ENCODE measurements at regions not wholly inside any gene's neighbourhood (a gene's known extent, or its start where the extent isn't known, plus 50 kb on each side); places are given as distances from the start of the nearest gene placed in this dataset.

DNA sequence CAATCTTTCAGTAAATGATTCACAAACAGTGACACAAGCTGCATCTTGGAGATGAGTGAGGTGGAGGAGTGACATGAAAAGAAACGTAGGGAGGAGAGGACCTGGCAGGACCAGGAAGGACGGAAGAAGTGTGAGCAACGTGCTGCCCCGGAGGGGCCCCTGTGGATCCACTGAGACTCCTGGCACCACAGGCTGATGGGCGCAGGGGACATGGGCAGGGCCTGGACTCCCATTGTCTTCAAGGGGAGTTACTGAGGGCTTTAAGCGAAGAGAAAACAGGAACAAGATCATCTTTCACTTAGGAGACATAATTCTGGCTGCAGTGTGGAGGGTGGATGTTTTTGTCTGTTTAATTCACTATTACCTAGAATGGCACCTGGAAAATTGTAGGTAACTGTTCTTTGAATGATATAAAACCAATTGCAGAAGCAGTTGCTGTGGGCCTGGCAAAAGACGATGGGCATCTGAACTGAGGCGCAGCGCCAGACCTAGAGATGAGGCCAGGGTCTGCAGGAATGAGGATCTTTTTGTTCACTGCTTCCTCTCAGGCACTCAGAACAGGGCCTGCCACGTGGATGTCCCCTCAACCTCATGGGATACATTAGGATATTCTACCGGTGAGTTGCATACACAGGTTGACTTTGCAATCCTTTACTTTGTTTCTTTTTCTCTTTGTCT is 156.4 kb downstream of the TMEM18 start:
- no peak overlapping the region for H3K27ac ChIP-seq
- no peak for DNase-seq (ENCODE audit: low read depth, low spot score)

DNA sequence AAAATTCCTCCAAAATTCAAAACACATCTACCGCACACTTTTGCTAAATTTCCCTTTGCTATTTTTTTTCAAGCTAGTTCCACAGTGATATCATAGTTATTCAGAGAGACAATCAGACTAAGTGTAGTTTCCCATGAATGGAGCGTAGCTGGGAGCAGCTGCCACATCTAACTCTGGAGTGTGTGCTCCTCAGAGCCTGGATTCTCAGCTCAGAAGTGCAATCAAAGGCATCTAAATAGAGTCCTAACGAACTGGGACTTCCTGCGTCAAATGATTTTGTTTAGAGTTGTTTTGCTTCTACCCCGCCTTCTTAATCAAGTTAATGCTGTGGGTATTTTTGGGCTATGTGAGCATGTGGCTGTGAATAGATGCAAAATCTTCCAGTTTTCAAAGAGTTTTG is 160.3 kb downstream of the TMEM18 start:
- no peak for DNase-seq (ENCODE audit: low read depth, low spot score)
- no peak overlapping the region for H3K27ac ChIP-seq

DNA sequence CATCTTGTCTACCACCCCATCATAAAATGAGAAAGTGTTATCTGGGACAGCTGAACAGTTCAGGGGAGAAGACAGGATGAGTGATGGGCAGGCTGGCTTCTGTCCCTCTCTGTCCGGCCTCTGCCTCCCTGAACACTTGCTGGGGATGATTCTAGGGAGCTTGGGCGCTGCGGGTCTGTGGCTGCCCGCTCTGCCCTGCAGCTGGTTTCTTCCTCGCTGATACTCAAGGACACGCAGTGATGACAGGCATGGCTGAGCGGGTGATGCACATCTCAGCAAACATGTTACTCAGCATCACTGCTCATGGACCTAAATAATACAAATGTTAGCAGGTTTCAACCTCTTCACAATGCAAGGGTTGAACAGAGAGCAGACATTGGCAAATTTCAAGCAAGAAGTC is 161.1 kb downstream of the TMEM18 start:
- no peak overlapping the region for H3K27ac ChIP-seq
- DNase-seq (ENCODE audit: low read depth, low spot score): no peak

DNA sequence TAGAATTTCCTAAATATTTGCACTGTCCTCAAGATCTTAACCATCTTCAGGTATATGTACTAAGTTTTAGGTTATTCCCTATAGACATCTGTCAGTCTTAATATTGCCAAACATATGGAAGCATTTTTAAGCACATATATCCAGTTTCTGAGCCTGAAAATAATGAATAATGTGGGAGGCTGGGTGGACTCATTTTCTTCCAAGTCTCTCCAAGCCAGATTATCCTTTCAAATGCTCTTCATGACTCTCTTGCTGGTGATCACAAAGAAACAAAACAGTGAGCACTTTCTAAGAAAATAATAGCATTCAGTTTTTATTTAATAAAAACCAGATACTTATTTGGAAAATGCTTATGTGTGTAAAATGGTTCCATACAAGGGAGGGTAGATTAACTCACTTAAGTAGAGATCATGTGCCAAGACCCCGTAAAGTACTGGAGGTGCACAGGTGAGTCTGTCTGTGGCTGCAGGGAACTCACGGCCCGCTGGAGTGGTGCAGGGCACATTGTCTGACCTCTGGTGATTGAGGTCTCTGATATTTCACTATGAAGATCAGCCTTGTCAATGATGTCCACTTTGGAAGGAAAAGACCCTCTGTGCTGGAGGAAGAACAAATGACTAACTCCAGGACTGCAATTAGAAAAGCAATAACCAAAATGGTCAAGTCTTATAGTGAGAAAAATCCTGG is 161.6 kb downstream of the TMEM18 start:
- no peak for DNase-seq (ENCODE audit: low read depth, low spot score)
- H3K27ac ChIP-seq: no peak overlapping the region

DNA sequence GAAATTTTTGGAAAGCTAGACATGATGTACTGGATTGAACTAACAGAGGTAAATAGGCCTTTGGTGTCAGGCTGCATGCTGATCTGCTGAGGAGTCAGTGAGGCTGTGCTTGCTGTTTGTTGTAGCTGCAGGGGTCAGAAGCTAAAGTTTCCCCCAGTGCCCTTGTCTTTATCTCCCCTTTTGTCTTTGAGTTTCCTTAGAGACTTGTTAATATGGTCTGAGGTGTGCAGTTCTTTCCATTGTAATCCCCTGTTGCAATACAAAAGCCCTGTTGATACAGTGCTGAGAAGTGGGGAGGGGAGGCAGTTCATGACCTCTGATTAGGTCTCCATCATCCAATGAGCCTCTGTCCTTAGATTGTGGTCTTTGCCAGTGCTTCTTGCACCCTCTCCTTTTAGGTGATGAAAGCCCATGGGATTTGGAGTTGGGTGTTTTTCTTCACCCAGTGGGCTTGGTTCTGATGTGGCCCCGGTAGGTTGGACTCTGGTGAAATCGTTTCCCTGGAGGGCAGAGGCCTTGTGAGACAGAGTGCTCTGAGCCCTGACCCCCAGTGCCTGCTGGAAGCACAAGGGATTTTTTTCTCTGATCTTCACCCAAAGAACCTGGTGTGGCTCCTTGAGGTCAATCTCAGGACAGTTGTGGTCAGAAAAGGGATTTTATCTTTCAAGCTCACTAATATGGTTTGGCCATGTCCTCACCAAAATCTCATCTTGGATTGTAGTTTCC is 163.1 kb downstream of the TMEM18 start:
- DNase-seq (ENCODE audit: low read depth, low spot score): no peak
- H3K27ac ChIP-seq: no peak overlapping the region

DNA sequence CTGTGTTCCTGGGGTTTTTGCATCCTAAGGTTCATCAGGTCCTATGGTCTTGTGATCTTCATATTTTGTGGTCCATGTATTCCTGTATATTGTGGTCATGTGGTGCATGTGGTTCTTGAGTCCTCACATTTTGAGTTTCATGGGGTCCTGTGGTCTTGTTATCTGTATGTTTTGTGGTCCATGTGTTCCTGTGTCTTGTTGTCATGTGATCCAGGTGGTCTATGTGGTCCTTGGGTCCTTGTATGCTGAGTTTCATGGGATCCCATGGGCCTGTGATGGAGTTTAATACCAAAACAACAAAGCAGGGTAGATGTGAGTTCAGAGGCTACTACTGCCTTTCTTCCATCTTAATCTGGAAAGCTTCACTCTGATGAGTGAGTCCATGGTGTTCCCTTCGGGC is 166.4 kb downstream of the TMEM18 start:
- DNase-seq (ENCODE audit: low read depth, low spot score): no peak

DNA sequence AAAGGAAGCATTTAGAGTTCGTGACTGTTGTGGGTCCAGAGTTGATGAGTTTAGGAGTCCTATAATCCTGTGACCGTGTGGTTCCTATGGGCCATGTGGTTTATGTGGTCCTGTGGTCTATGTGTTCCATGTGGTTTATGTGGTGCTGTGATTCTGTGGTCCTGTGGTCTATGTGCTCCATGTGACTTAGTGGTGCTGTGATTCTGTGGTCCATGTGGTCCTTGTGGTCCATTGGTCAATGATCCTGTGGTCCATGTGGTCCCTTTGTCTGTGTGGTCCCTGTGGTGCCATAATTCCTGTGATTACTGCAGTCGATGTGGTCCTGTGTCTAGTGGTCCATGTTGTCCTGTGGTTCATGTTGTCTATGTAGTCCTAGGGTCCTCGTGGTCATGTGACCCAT is 167.3 kb downstream of the TMEM18 start:
- H3K27ac ChIP-seq: no peak overlapping the region
- no peak for DNase-seq (ENCODE audit: low read depth, low spot score)

More for the DNA sequence above, 166.4 kb downstream of the TMEM18 start:
- no peak overlapping the region for H3K27ac ChIP-seq

DNA sequence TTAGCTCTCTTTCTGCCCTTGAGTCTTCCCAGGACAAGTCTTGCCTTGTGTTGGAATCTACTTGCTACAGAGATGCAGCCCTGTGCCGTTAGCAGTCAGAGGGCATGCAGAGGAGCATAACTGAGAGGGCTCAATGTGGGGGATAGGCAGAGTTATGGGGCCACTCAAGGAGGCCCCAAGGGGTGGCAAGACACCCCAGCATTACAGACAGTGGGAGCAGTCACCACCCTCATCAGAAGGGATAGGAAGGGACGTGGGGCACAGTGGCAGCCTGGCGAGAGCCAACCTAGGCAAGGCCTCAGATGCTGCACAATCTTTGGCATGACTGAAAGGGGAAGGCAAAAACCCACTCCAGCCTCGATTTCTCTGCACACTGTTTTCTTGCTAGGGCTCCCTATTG is 169.1 kb downstream of the TMEM18 start:
- no peak for DNase-seq (ENCODE audit: low read depth, low spot score)
- no peak overlapping the region for H3K27ac ChIP-seq

DNA sequence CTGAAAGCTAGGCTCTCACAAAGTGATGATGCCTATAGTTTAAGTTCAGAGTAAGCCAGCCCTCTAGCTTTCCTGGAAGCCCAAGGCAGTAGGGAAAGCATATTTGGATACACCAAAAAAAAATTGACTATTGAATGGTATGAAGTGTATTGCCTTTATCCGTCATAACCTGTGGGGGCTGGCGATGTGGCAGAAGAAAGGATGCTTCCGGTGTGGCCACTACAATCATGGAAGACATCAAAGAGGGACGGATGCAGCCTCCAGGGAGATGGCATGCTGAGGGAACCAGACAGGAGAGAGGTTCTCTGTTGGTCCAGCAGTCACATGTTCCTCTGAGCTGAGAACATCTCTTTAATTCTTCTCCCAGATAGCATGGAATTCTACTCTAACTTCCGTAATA is 170.3 kb downstream of the TMEM18 start:
- no peak for DNase-seq (ENCODE audit: low read depth, low spot score)
- no peak overlapping the region for H3K27ac ChIP-seq

DNA sequence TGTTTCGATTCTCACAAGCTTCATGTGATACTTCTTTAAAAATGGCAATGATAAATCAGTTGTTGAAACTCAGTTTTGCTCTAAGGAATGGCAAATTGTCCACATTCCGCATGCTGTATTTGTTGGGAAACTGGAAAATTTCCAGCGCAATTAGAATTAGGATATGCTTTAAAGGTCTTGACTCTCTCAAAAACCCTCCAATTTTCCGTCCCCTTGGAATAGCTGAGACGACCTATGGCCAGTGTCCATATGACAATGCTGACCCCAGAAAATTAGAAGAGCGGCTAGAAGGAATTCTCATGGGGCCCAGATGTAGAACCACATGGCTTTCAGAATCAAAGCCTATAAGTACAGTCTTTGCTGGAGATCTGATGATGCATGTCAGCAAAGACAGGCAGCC is 170.8 kb downstream of the TMEM18 start:
- no peak overlapping the region for H3K27ac ChIP-seq
- no peak for DNase-seq (ENCODE audit: low read depth, low spot score)

DNA sequence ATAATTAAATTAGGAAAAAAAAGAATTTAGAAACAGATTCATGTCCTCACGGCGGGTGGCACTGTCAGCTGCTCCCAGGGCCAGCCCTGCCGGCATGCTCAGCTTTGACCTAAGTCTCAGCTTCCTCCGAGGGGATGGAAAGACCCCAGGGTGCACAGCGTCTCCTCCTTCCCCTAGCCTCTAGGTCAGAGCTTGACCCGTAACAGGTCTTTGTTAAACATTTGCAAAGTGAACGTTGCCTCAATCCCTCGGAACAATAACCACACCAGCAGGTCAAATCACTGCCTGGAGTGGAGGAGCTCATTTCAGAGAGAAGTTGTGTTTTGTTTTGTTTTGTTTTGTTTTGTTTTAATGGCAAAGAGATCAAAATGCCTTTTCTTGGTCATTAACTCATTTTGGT is 171.3 kb downstream of the TMEM18 start:
- no peak overlapping the region for H3K27ac ChIP-seq
- DNase-seq (ENCODE audit: low read depth, low spot score): no peak

DNA sequence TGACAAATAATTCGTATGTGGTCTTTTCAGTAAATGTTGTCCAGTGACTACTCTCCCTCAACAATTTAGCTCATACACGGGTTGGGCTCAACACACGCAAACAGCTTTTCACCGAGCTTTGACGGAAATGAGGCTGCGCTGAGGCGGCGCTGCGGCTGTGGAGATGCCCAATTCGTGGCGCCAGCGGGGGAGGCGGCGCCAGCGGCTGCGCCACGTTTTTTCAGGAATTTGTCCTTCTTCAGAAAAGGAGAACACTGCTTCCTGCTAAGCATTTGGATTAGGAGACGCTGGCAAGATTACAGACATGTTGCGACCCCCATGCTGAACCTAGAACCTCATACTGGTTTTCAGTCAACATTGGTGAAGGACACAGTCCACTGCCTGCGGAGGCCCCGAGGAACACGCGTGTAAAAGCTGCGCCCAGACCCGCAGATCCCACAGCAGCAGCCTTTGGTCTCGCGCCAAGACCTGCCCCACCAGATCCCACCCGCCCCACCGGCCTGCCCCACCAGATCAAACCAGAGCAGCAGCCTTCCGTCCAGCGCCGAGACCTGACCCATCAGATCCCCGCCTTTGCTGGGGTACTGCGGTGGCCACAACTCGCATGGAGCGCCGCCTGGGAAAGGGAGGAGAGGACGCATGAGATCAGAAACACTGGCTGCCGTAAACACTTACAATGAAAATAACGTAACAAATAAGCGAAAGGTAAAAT is 173.8 kb downstream of the TMEM18 start:
- no peak for DNase-seq (ENCODE audit: low read depth, low spot score)
- H3K27ac ChIP-seq: no peak overlapping the region

DNA sequence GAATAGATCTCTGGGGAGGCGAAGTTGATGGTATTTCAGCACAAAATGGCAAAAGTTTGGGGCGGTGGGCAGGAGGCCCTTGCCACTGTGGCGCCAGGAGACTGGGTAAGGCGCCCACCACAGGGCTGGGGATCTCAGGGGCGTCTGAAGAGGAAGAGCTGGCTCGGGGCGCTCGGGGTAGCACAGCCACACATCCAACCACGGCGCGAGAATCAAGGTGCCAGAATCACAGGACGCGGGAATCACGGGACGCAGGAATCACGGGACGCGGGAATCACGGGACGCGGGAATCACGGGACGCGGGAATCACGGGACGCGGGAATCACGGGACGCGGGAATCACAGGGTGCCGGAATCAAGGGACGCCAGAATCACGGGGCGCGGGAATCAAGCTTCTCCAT is 174.4 kb downstream of the TMEM18 start:
- no peak for DNase-seq (ENCODE audit: low read depth, low spot score)
- H3K27ac ChIP-seq: no peak overlapping the region

DNA sequence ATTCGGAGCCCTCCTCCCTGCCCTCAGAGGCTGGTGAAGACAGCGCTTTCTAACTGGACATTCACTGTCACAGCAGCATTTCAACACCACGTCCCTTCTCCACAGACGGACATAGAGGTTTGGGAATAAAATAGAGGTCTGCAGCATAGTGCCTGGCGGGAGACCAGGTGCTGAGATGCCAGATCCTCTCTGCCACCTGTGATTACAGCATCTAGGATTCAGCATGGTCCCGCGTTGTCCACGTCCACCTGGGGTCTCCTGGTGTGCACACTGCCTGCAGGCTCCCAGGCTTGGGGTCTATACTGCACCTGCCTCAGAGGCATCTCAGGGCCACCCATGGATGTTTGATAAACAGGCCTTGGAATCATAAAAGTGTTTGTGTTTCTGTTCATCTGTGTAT is 175.5 kb downstream of the TMEM18 start:
- DNase-seq (ENCODE audit: low read depth, low spot score): no peak
- no peak overlapping the region for H3K27ac ChIP-seq

DNA sequence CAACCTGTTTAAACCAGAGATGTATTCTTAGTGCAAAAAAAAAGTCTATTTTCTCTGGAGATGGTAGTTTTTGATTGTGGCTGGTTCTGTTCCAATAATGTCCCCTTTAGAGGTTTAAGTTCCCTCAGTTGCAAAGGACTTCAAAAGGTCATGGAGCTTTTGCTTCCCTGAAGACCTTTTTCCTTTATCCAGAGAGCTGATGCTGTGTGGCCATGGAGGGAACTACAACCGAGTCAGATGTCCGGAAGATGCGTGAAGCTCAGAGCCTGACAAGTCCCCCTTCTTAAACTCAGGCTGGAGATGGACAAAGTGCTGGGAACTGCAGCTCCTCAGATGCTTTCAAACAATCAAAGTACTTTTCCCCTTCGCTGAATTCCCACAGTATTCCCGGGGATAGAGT is 176.1 kb downstream of the TMEM18 start:
- no peak for DNase-seq (ENCODE audit: low read depth, low spot score)
- H3K27ac ChIP-seq: no peak overlapping the region

DNA sequence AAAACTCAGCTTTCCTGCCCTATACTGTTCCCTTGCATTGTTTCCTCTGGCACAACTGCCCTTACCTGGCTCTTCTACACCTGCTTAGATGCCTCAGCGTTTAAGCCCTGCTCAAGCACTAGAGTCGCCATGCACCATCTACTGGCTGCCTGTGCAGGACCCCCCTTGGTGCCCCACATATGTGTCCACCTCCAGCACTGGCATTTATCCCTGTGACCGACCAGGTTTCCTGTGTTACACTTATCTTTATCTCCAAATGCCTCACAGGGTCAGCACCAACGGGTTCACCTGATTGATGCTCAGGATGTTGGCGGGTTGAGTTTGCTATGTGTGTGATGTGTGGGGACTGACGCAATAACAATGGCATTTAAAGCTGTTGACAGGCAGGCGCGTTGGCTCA is 177.5 kb downstream of the TMEM18 start:
- H3K27ac ChIP-seq: no peak overlapping the region
- no peak for DNase-seq (ENCODE audit: low read depth, low spot score)

DNA sequence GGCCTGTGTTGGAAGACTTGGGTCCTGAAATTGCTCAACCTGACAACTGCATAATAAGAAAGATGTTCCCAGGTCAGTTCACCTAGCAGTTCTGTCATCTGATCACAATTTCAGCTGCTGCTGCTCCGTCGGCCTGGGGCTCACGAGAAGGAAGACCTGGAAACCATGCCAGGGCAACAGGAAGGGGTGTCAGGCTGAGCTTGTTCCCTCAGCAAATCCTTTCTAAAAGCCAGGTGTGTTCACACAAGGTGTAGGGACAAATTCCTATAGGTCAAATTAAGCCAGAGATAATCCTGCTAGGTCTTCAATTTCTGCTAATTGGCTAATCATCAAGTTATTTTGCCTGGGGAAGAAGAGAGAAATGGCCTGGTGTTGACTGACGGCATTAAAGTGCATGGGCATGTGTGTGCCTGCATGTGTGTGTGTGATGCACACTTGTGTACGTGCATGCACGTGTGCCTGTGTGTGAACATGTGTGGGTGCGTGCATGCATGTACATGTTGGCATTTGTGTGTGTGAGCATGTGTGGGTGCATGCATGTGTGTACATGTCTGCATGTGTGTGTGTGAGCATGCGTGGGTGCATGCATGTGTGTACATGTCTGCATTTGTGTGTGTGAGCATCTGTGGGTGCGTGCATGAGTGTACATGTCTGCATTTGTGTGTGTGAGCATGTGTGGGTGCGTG is 178.6 kb downstream of the TMEM18 start:
- no peak for DNase-seq (ENCODE audit: low read depth, low spot score)
- no peak overlapping the region for H3K27ac ChIP-seq

DNA sequence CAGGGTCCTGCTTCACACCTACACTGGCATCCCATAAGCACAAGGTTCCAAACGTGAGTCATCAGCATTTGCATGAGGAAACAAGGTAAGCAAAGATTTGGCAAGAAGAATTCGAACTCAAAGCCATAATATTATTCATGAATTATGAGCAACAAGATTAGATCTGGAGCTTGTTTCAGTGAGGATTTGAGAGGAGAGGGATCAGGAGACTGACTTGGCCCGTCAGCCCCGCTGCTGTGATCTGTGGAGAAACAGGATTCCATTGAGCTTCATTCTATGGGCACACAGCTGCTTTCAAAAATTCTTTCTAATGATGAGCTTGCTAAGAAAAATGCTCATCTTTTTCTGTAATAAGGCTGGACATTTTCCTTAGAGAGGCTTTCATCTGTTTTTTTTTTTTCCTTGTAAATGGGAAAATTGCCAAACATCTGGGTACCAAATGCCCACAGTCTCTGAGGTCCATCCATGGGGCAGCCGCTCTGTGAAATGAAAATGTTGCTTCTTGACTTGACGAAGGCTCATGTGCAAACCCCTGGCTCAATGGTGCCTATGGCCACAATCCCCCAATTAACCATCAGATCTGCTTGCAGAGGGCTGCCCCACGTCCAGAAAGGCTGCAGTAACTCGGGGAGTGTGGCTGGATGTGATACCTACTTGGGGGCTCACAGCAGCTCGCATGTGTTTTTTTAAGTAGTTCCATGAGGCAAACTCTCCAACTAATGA is 179.3 kb downstream of the TMEM18 start:
- no peak overlapping the region for H3K27ac ChIP-seq
- DNase-seq (ENCODE audit: low read depth, low spot score): no peak

DNA sequence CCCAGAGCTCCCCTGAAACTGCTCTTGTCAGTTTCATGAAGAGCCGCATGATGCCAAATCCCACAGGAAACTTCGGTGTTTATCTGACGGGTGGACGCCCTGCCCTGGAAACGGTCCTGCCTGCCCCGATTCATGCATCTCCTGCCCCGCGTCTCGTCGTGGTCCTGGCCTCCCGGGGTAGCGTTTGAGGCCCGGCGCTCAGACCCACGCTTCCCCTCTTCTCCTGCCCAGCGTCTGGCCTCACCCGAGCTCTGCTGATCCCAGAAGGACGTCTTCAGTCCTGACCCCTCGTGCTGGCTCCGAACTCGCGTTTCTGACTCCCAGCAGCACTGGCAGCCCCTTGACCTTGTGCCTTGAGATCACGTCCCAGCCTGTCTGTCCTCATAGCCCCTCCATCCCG is 180.5 kb downstream of the TMEM18 start:
- DNase-seq (ENCODE audit: low read depth, low spot score): no peak

DNA sequence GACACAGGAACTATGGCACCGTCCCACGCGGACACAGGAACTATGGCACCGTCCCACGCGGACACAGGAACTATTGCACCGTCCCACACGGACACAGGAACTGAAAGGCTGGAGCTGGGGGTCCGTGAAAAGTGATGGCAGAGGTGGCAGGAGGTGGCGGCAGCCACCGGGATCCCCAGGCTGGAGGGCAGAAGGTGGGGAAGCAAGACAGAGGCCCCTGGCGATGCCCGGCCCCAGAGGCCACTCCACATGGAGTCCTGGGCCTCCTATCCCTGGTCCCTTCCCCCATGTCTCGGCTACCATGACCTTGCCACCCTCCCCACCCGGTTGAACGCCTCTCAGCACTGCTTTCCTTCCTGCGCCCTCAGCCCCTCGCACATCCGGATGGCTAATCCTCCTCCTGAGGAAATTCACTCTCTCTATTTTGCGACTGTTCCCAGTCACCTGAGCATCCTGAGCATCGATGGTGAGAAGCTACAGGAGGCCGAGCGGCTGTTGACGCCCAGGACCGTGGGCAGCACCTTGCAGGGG is 181.4 kb downstream of the TMEM18 start:
- no peak for DNase-seq (ENCODE audit: low read depth, low spot score)
- H3K27ac ChIP-seq: no peak overlapping the region

More for the DNA sequence above, 180.5 kb downstream of the TMEM18 start:
- H3K27ac ChIP-seq: no peak overlapping the region
